Erythroblast (primary cell): ENCODE measurements at regions not wholly inside any gene's neighbourhood (a gene's known extent, or its start where the extent isn't known, plus 50 kb on each side); places are given as distances from the start of the nearest gene placed in this dataset.

Experiments used
- GATA1 ChIP-seq: IDR thresholded peaks from 2 replicates; pipeline ENCODE4 v1.6.1; 2011; ENCODE audit warnings: low read depth, mild to moderate bottlenecking, control low read depth, low read length, moderate library complexity
- POLR2A ChIP-seq: IDR thresholded peaks from 2 replicates; pipeline ENCODE4 v1.6.1; 2011; ENCODE audit warnings: mild to moderate bottlenecking, low read length

DNA sequence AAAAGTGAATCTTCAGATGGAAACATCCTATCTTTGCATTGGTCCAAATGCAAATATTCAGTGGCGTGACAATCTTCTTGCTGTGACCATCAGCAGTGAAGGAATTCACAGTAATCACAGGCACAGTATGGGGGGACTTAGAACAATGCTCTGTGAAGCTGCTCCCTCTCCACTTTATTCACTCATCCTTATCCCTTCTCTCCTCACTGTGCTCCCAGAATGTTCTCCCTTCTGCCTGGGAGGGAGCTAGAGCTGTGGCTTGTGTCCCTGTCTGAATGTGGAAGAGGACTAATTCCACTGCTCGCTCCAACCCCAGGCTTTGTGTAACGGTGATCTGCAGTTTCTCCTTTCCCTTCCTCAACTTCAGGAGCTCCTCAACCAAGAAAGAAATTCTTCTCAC, 243.7 kb downstream of the ALDH8A1 start:
- TF ChIP-seq POLR2A = no peak
- no peak for TF ChIP-seq GATA1
